Adrenal gland (tissue), 5 donors: ENCODE measurements at regions not wholly inside any gene's neighbourhood (a gene's known extent, or its start where the extent isn't known, plus 50 kb on each side); places are given as distances from the start of the nearest gene placed in this dataset.

Experiments used
- POLR2A ChIP-seq, 2 donors: fragments of 450-650 bp; IDR thresholded peaks; one replicate each; pipeline ENCODE4 v1.6.1; 2017; ENCODE audit warnings: antibody characterized with exemption in 2 of 2, mild to moderate bottlenecking in 2 of 2, moderate library complexity in 1 of 2
- TF ChIP-seq, protein P1 (sequence below), 6 experiments: fragments of 450-650 bp in 4 of 6; fragments of 200-600 bp in 2 of 6; sonication (generic) in 1 of 6; IDR thresholded peaks; 1 replicate in 5 of 6; 2 replicates in 1 of 6; pipeline versions ENCODE4 v1.5.1 to v1.8.0; 2016 to 2021; ENCODE audit warnings: antibody characterized with exemption in 6 of 6, mild to moderate bottlenecking in 2 of 6, moderate library complexity in 1 of 6
- donor health status: DM: no; HTN: no; CAD: no.

DNA sequence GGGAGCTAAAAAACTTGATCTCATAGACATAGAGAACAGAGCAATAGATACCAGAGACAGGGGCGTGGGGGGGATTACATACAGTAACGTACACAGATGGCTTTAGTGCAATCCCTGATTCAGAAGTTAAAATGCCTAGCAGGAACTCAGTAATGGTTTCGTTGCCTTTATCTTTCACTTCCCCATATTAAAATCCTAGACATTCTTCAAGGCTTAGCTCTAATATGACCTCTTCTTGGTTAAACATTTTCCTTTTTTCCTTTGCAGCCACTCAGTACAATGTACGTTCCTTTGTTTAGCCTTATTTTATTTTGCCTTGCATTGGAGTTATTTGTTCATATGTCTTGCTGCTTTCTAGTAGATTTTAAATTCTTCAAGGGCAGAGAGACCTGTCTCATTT is 104.9 kb downstream of the C11orf87 start:
- TF ChIP-seq, protein P1, sequence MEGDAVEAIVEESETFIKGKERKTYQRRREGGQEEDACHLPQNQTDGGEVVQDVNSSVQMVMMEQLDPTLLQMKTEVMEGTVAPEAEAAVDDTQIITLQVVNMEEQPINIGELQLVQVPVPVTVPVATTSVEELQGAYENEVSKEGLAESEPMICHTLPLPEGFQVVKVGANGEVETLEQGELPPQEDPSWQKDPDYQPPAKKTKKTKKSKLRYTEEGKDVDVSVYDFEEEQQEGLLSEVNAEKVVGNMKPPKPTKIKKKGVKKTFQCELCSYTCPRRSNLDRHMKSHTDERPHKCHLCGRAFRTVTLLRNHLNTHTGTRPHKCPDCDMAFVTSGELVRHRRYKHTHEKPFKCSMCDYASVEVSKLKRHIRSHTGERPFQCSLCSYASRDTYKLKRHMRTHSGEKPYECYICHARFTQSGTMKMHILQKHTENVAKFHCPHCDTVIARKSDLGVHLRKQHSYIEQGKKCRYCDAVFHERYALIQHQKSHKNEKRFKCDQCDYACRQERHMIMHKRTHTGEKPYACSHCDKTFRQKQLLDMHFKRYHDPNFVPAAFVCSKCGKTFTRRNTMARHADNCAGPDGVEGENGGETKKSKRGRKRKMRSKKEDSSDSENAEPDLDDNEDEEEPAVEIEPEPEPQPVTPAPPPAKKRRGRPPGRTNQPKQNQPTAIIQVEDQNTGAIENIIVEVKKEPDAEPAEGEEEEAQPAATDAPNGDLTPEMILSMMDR (IDR thresholded peaks at IDR 0.05): no peak
- no peak for TF ChIP-seq POLR2A (IDR thresholded peaks at IDR 0.05)
